ENCODE measurements at regions not wholly inside any gene's neighbourhood (a gene's known extent, or its start where the extent isn't known, plus 50 kb on each side); places are given as distances from the start of the nearest gene placed in this dataset.

DNA sequence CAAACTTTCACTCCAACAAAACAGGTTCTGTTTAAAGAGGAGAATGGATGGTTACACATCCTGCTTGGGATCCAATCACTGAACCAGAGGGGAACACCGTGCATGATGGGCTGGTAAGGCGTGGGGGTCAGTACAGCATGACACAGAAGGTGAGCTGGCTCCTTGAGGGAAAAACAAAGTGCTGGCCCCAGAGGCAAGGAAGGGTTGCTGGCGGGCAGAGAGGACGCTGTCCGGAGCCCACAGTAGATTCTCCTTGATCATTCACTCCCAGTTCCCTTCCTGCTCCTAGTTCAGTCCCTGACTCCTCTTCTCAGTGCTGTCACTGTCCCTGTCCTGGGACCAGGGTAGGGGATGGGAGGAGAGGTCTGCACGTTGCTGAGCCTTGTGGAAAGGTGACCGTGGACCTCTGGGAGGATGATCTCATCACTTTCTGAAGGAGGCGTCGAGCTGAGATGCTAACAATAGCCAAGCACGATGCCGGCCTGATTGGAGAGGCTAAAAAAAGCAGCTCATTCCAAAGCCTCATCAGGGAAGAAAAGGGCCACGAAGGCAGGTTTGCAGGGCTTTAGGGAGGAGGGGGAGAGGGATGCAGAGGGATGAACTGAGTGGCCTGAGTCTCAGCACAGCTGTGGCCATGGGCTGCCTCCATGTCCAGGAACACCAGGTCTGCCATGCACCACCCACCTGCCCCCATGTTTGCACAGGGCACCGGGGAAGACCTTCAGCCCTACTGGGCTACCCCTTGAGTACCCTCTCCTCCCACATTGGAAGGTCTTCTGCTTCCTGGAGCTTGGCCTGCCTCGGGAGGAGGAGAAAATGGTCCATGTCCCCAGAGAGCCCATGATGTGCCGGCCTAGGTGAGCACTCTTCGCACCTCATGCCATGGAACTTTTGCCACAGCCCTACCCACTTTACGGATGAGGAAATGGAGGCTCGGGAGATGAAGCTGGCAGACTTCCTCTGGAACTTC is 72.7 kb upstream of the RTL6 start:
- no peak overlapping the region for H2AFZ ChIP-seq (ENCODE audit: low read depth)
- DNase-seq: no peak
- H3K79me2 ChIP-seq (ENCODE audit: insufficient read depth): no peaks in the 10 kb centered on the region
- 60% methylated on average over 16 of the region's 18 CpGs for WGBS (ENCODE audit: low lambda C conversion rate)
- no peaks in the 10 kb centered on the region for H4K20me1 ChIP-seq (ENCODE audit: insufficient read depth)
- H3K4me2 ChIP-seq: no peak overlapping the region
- no peak overlapping the region for H3K27ac ChIP-seq (ENCODE audit: low read depth in 2 of 2, low read length in 1 of 2)
- H3K9me2 ChIP-seq: no peaks in the 10 kb centered on the region
- no peaks in the 10 kb centered on the region for H3K36me3 ChIP-seq (replicated peaks in 1 of 2; ENCODE audit: control insufficient read depth in 1 of 2, insufficient read depth in 2 of 2, low read length in 1 of 2)
- TF ChIP-seq MXI1 (IDR thresholded peaks at IDR 0.05; ENCODE audit: low read depth, low read length) (no peak), SIN3A (IDR thresholded peaks at IDR 0.05; ENCODE audit: borderline replicate concordance, low read depth, low read length) (no peak), FOXJ3 (CRISPR knock-in tag; IDR thresholded peaks at IDR 0.05) (no peak), GATA2 (CRISPR knock-in tag; IDR thresholded peaks at IDR 0.05) (no peak), FOXM1 (IDR thresholded peaks at IDR 0.05; ENCODE audit: low read depth) (no peak), RXRA (IDR thresholded peaks at IDR 0.05; ENCODE audit: borderline replicate concordance, low read depth) (no peak), FOSL2 (IDR thresholded peaks at IDR 0.05; ENCODE audit: borderline replicate concordance, low read depth) (no peak), TCF12 (IDR thresholded peaks at IDR 0.05) (no peak), EZH2phosphoT487 (IDR thresholded peaks at IDR 0.05; ENCODE audit: borderline replicate concordance, low read depth) (no peak)
- TF ChIP-seq, protein P1, sequence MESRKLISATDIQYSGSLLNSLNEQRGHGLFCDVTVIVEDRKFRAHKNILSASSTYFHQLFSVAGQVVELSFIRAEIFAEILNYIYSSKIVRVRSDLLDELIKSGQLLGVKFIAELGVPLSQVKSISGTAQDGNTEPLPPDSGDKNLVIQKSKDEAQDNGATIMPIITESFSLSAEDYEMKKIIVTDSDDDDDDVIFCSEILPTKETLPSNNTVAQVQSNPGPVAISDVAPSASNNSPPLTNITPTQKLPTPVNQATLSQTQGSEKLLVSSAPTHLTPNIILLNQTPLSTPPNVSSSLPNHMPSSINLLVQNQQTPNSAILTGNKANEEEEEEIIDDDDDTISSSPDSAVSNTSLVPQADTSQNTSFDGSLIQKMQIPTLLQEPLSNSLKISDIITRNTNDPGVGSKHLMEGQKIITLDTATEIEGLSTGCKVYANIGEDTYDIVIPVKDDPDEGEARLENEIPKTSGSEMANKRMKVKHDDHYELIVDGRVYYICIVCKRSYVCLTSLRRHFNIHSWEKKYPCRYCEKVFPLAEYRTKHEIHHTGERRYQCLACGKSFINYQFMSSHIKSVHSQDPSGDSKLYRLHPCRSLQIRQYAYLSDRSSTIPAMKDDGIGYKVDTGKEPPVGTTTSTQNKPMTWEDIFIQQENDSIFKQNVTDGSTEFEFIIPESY (IDR thresholded peaks at IDR 0.05; ENCODE audit: borderline replicate concordance, low read depth): no peak
- TF ChIP-seq, protein P2, sequence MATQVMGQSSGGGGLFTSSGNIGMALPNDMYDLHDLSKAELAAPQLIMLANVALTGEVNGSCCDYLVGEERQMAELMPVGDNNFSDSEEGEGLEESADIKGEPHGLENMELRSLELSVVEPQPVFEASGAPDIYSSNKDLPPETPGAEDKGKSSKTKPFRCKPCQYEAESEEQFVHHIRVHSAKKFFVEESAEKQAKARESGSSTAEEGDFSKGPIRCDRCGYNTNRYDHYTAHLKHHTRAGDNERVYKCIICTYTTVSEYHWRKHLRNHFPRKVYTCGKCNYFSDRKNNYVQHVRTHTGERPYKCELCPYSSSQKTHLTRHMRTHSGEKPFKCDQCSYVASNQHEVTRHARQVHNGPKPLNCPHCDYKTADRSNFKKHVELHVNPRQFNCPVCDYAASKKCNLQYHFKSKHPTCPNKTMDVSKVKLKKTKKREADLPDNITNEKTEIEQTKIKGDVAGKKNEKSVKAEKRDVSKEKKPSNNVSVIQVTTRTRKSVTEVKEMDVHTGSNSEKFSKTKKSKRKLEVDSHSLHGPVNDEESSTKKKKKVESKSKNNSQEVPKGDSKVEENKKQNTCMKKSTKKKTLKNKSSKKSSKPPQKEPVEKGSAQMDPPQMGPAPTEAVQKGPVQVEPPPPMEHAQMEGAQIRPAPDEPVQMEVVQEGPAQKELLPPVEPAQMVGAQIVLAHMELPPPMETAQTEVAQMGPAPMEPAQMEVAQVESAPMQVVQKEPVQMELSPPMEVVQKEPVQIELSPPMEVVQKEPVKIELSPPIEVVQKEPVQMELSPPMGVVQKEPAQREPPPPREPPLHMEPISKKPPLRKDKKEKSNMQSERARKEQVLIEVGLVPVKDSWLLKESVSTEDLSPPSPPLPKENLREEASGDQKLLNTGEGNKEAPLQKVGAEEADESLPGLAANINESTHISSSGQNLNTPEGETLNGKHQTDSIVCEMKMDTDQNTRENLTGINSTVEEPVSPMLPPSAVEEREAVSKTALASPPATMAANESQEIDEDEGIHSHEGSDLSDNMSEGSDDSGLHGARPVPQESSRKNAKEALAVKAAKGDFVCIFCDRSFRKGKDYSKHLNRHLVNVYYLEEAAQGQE (IDR thresholded peaks at IDR 0.05; ENCODE audit: low read depth, low read length): no peak
- TF ChIP-seq, protein P3, sequence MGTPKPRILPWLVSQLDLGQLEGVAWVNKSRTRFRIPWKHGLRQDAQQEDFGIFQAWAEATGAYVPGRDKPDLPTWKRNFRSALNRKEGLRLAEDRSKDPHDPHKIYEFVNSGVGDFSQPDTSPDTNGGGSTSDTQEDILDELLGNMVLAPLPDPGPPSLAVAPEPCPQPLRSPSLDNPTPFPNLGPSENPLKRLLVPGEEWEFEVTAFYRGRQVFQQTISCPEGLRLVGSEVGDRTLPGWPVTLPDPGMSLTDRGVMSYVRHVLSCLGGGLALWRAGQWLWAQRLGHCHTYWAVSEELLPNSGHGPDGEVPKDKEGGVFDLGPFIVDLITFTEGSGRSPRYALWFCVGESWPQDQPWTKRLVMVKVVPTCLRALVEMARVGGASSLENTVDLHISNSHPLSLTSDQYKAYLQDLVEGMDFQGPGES (IDR thresholded peaks at IDR 0.05; ENCODE audit: low read depth, low read length): no peak
- TF ChIP-seq, protein P4, sequence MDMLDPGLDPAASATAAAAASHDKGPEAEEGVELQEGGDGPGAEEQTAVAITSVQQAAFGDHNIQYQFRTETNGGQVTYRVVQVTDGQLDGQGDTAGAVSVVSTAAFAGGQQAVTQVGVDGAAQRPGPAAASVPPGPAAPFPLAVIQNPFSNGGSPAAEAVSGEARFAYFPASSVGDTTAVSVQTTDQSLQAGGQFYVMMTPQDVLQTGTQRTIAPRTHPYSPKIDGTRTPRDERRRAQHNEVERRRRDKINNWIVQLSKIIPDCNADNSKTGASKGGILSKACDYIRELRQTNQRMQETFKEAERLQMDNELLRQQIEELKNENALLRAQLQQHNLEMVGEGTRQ (IDR thresholded peaks at IDR 0.05; ENCODE audit: borderline replicate concordance, low read depth, low read length): no peak
- H3K9ac ChIP-seq: no peak overlapping the region
- H3K9me3 ChIP-seq: no peaks in the 10 kb centered on the region
- POLR2A ChIA-PET: no interaction called here
- no peaks in the 10 kb centered on the region for H3F3A ChIP-seq (replicated peaks; ENCODE audit: insufficient read depth)
- peaks cover 0 to 13% of the 10 kb centered on the region in 2 experiments; a peak in 1 of 4 replicates for H3K4me1 ChIP-seq (ENCODE audit: control insufficient read depth in 1 of 2, insufficient read depth in 2 of 2, low read depth in 1 of 2, low read length in 1 of 2)
- H3K27me3 ChIP-seq (ENCODE audit: insufficient read depth): no peaks in the 10 kb centered on the region
- CTCF ChIA-PET: interaction anchor here (0.6 to 1.7 kb wide), 5 partner anchors 9 to 489 kb away, joined by 3 to 5 read pairs (median 3); no protein-coding TSS in a partner anchor
- no peak overlapping the region for H3K4me3 ChIP-seq (ENCODE audit: low read depth in 2 of 2, low read length in 1 of 2)
